Caco-2 (cell line): ENCODE measurements at regions not wholly inside any gene's neighbourhood (a gene's known extent, or its start where the extent isn't known, plus 50 kb on each side); places are given as distances from the start of the nearest gene placed in this dataset.
"Not testable (repeated sequence)": the region's sequence is repeated elsewhere in the genome, so short reads cannot be mapped to it uniquely, and the experiment has no call there.

Experiments used
- BruUV-seq: library from RNA; stranded (reverse); fragments of 400-500 nt; replicated peaks from 2 replicates; lab custom pipeline; 2021; lab: Mats Ljungman, UMichigan
- CTCF ChIA-PET: fragments of 300-600 bp; sonication (Branson Sonifier 250); formaldehyde crosslinking; loops from one replicate; lab custom pipeline; 2022; ENCODE audit warnings: antibody characterized with exemption; lab: Charles Lee
- POLR2A ChIA-PET: fragments of 300-600 bp; sonication (Branson Sonifier 250); formaldehyde crosslinking; loops from one replicate; lab custom pipeline; 2022; ENCODE audit warnings: antibody characterized with exemption; lab: Charles Lee
- DNase-seq, 2 experiments: peaks; one replicate each; pipeline versions ENCODE4 v3.0.0 to v3.0.0-alpha.2; 2020 to 2022
- H3K27me3 ChIP-seq: replicated peaks from 2 replicates; pipeline ENCODE4 v1.6.0; 2011; ENCODE audit warnings: low read length; ENCODE audit not compliant: control insufficient read depth, insufficient read depth
- H3K36me3 ChIP-seq: 2 replicates; pipeline ENCODE4 v1.5.1; 2011; ENCODE audit warnings: low read length; ENCODE audit not compliant: control insufficient read depth, insufficient read depth
- H3K4me1 ChIP-seq: fragments of 250-450 bp; sonication (Bioruptor Pico); 2 replicates; pipeline ENCODE4 v1.5.1; 2020; ENCODE audit warnings: mild to moderate bottlenecking
- H3K4me3 ChIP-seq: 2 replicates; pipeline ENCODE4 v1.5.1; 2011; ENCODE audit warnings: low read depth, mild to moderate bottlenecking, control low read depth, low read length
- H3K9me3 ChIP-seq: fragments of 250-450 bp; sonication (Bioruptor Pico); 2 replicates; pipeline ENCODE4 v1.5.1; 2020; ENCODE audit warnings: mild to moderate bottlenecking, moderate library complexity
- H3K27ac Mint-ChIP-seq: one replicate; pipeline ENCODE4 v1.8.0; 2022; ENCODE audit warnings: mixed read lengths; ENCODE audit not compliant: unreplicated experiment
- H3K27me3 Mint-ChIP-seq: one replicate; pipeline ENCODE4 v1.8.0; 2022; ENCODE audit warnings: mixed read lengths; ENCODE audit not compliant: insufficient read depth, unreplicated experiment
- H3K36me3 Mint-ChIP-seq: one replicate; pipeline ENCODE4 v1.8.0; 2022; ENCODE audit warnings: mild to moderate bottlenecking, mixed read lengths; ENCODE audit not compliant: insufficient read depth, unreplicated experiment
- H3K4me1 Mint-ChIP-seq: one replicate; pipeline ENCODE4 v1.8.0; 2022; ENCODE audit warnings: low read depth, mixed read lengths; ENCODE audit not compliant: unreplicated experiment
- H3K4me3 Mint-ChIP-seq: one replicate; pipeline ENCODE4 v1.8.0; 2022; ENCODE audit warnings: mild to moderate bottlenecking, moderate library complexity, mixed read lengths; ENCODE audit not compliant: unreplicated experiment
- H3K9me3 Mint-ChIP-seq: one replicate; pipeline ENCODE4 v1.8.0; 2022; ENCODE audit warnings: mixed read lengths; ENCODE audit not compliant: unreplicated experiment
- CTCF ChIP-seq, 2 experiments: fragments of 200-600 bp in 1 of 2; IDR thresholded peaks; 1 replicate in 1 of 2; 2 replicates in 1 of 2; pipeline versions ENCODE4 v1.5.1 to v1.8.0; 2011 to 2022; ENCODE audit warnings: antibody characterized with exemption in 1 of 2, control low read depth in 1 of 2, inconsistent platforms in 1 of 2, low read depth in 1 of 2, low read length in 1 of 2, mild to moderate bottlenecking in 1 of 2, moderate library complexity in 1 of 2; ENCODE audit not compliant: insufficient read depth in 1 of 2, severe bottlenecking in 1 of 2, unreplicated experiment in 1 of 2
- intact Hi-C: fragments of 100-400 bp; cut with micrococcal nuclease; formaldehyde crosslinking; loops from one replicate; pipeline ENCODE4 v1.10.0; 2022; ENCODE audit not compliant: unreplicated experiment

DNA sequence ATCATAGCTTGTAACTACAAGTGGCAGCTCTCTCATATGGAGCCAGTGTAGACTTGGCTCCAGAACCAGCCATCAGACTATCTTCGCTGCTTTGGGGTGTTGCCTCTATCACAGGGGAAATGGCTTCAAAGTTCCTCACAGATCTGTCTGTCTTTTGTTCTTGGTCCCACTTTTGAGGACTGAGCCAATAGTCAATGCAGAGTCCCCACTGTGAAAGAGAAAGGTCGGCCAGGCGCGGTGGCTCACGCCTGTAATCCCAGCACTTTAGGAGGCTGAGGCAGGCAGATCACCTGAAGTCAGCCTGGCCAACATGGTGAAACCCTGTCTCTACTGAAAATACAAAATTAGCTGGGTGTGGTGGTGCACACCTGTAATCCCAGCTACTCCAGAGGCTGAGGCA, 86.9 kb upstream of the FZD7 start:
- H3K36me3 Mint-ChIP-seq, H3K36me3 ChIP-seq, H3K4me1 ChIP-seq, H3K4me3 Mint-ChIP-seq, H3K4me3 ChIP-seq, POLR2A ChIA-PET, H3K27me3 ChIP-seq, CTCF ChIA-PET, BruUV-seq, DNase-seq, H3K27ac Mint-ChIP-seq, H3K9me3 Mint-ChIP-seq, H3K9me3 ChIP-seq, H3K27me3 Mint-ChIP-seq: not testable (repeated sequence)
- H3K4me1 Mint-ChIP-seq, result peaks cover 14% of the 10 kb centered on the region
- intact Hi-C loops, result loop anchor here (10.0 kb wide), 1 partner anchor 622 kb away; no protein-coding TSS in a partner anchor

DNA sequence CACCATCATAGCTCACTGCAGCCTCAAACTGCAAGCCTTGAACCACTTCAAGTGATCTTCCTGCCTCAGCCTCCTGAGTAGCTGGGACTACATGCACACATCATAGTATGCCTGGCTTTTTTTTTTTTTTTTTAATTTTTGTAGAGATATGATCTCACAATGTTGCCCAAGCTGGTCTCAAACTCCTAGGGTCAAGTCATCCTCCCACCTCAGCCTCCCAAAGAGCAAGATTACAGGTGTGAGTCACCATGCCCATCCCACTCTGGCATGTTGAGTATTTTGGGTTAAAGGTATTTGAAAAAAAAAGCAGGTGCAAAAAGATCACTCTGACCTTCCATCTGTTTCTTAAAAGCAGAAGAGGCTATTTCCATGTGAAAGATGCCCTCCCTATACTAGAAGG, 86.4 kb upstream of the FZD7 start:
- Histone ChIP-seq H3K4me1 (peaks cover 6% of the 10 kb centered on the region), H3K9me3 (no peaks in the 10 kb centered on the region), H3K36me3 (no peaks in the 10 kb centered on the region), H3K27me3 (no peaks in the 10 kb centered on the region), H3K4me3 (no peak overlapping the region)
- TF ChIP-seq CTCF (IDR thresholded peaks at IDR 0.05; ENCODE audit: insufficient read depth in 1 of 2, low read depth in 1 of 2, low read length in 1 of 2, severe bottlenecking in 1 of 2, unreplicated experiment in 1 of 2), result no peak
- Mint-ChIP-seq H3K9me3 (no peaks in the 10 kb centered on the region), H3K27me3 (no peaks in the 10 kb centered on the region), H3K36me3 (no peaks in the 10 kb centered on the region), H3K4me3 (no peak overlapping the region), H3K4me1 (peaks cover 14% of the 10 kb centered on the region), H3K27ac (no peak overlapping the region)
- intact Hi-C loops, result loop anchor here (10.0 kb wide), 1 partner anchor 622 kb away; no protein-coding TSS in a partner anchor
- ChIA-PET POLR2A (no interaction called here), CTCF (no interaction called here)
- DNase-seq, result no peak
- BruUV-seq, result no TSS peak

GRCh38 chr2:201949181-201949926, 84.3 kb upstream of the FZD7 start:
- H3K9me3 ChIP-seq, result no peaks in the 10 kb centered on the region
- Mint-ChIP-seq H3K27me3 (no peaks in the 10 kb centered on the region), H3K27ac (peak overlapping the region; percentile 64), H3K4me3 (no peak overlapping the region), H3K9me3 (no peaks in the 10 kb centered on the region), H3K4me1 (peaks cover 14% of the 10 kb centered on the region), H3K36me3 (no peaks in the 10 kb centered on the region)
- BruUV-seq, result no TSS peak
- H3K27me3 ChIP-seq, result no peaks in the 10 kb centered on the region
- no peaks in the 10 kb centered on the region for H3K36me3 ChIP-seq
- ChIA-PET POLR2A (no interaction called here), CTCF (no interaction called here)
- H3K4me1 ChIP-seq, result peaks cover 6% of the 10 kb centered on the region
- no peak for TF ChIP-seq CTCF (IDR thresholded peaks at IDR 0.05; ENCODE audit: insufficient read depth in 1 of 2, low read depth in 1 of 2, low read length in 1 of 2, severe bottlenecking in 1 of 2, unreplicated experiment in 1 of 2)
- intact Hi-C loops, result loop anchor here (10.0 kb wide), 1 partner anchor 625 kb away; no protein-coding TSS in a partner anchor
- no peak overlapping the region for H3K4me3 ChIP-seq
- DNase-seq, result no peak
